Renal cortical epithelial cell (primary cell): ENCODE measurements at regions not wholly inside any gene's neighbourhood (a gene's known extent, or its start where the extent isn't known, plus 50 kb on each side); places are given as distances from the start of the nearest gene placed in this dataset.

Experiments
- DNase-seq: peaks from one replicate; pipeline ENCODE4 v3.0.0-alpha.2; 2011; ENCODE audit warnings: low read depth

DNA sequence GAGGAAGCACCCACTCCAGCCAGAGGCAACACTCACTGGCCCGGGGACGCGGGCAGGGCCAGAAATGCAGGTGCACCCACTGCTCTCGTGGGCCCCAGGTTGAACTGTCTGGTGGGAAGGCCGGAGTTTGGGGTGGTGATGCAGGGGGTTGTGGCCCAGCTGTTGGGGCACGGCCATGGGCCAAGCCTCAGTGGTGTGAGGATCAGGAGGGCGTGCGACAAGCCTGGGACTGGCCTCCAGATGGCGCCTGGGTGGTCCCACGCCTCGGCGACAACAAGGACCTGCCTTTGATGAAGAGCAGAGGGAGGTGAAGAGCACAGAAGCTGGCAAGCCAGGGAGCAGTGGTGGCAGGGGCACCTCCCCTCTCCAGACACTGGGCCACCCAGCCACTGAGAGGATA, 240.8 kb downstream of the BRD1 start:
- DNase-seq, result no peak

- no peak for DNase-seq
Observed at GRCh38 chr22:49586244-49586748, 241.4 kb downstream of the BRD1 start.

- no peak for DNase-seq
Observed at GRCh38 chr22:49585461-49586243, 242.0 kb downstream of the BRD1 start.

GRCh38 chr22:49583886-49584505, 243.7 kb downstream of the BRD1 start:
- no peak for DNase-seq

DNA sequence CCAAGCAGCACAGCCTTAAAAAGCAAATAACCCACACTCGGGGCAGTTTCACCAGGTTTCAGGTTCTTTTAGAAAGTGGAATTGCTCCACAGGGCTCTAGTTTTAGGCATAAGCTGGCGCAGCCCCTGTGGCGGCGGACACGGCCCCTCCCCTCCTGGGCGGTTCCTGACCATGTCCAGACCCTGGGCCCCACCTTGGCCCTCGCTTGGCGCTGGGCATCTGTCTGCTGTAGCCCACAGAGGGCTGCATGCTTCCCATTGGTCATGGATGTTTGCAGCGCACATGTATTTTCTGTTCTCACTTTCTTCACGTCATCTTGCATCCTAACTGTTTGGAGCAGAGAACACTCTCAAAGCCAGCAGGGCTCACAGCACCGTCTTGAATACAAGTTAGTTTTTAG, 244.3 kb downstream of the BRD1 start:
- DNase-seq, result no peak

GRCh38 chr22:49582678-49583077, 245.0 kb downstream of the BRD1 start:
- DNase-seq, result no peak

- no peak for DNase-seq
Observed at GRCh38 chr22:49582181-49582580, 245.5 kb downstream of the BRD1 start.

- no peak for DNase-seq
Observed at GRCh38 chr22:49580024-49580423, 247.6 kb downstream of the BRD1 start.

GRCh38 chr22:49577168-49578060, 250.3 kb downstream of the BRD1 start:
- DNase-seq, result no peak

- no peak for DNase-seq
Observed at GRCh38 chr22:49576241-49577141, 251.2 kb downstream of the BRD1 start.

DNA sequence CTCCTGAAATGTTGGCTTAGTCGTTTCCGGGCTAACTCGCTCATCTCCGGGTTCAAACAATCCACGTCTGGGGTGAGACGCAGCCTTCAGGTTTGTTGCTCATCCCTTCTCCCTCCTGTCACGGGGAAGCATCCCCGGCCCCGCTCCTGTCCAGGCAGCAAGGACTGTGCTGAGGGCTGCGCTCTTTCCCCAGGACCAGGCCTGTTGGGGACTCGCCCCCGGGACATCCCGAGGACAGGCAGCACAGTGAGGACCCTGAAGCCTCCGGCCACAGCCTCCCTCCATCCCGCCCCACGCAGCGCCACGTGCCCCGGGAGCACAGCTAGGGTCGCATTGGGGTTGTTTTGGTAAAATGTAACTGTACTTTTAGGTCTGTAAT, 252.0 kb downstream of the BRD1 start:
- no peak for DNase-seq

- no peak for DNase-seq
Observed at GRCh38 chr22:49574881-49575702, 252.6 kb downstream of the BRD1 start.

- DNase-seq, result no peak
Observed at GRCh38 chr22:49574205-49574880, 253.3 kb downstream of the BRD1 start.

DNA sequence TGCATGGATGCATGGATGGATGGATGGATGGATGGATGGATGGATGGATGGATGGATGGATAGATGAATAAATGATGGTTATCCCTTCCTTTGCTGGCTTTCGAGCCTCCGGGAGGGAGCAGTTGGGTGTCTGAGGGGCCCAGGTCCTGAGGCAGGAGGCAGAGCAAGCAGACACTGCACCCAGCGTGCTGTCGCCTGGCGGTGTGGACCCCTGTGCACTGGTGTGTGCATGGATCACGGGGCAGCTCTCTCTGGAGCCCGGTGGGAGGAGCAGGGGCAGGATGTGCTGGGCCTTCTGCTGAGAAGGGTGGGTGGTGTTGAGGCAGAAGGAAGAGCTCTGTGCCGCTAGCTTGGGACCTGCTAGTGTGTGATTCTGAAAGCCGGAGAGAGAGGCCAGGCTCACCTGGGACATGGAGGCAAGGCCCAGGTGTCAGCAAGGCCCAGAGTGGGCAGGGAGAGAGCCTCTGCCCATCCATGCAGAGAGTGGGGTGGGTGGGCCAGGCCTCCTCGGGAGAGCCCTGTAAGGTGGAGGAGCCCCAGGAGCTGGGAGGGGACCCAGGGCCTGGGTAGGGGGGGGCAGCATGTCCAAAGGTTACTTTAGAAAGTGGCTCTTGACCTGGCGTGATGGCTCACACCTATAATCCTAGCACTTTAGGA, 254.4 kb downstream of the BRD1 start:
- DNase-seq, result no peak

DNA sequence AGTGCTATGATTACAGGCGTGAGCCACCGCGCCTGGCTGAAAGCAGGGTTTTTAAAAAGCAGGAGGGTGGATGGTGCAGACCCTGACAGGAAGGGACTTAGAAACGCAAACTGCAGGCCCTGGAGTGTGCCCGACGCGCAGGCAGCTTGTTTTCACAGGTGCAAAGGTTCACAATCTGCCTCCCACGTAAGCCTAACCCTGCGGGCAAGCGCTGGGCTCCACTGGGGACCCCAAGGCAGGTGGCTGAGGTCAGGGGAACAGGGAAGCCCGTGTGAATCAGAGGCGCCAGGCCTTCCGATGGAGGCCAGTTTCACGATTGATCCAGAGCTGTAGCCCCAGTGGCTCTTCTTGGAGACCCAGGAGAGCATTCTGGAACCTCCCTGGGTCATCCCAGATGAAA, 256.3 kb downstream of the BRD1 start:
- no peak for DNase-seq

- DNase-seq, result no peak
Observed at GRCh38 chr22:49570032-49570848, 257.4 kb downstream of the BRD1 start.

DNA sequence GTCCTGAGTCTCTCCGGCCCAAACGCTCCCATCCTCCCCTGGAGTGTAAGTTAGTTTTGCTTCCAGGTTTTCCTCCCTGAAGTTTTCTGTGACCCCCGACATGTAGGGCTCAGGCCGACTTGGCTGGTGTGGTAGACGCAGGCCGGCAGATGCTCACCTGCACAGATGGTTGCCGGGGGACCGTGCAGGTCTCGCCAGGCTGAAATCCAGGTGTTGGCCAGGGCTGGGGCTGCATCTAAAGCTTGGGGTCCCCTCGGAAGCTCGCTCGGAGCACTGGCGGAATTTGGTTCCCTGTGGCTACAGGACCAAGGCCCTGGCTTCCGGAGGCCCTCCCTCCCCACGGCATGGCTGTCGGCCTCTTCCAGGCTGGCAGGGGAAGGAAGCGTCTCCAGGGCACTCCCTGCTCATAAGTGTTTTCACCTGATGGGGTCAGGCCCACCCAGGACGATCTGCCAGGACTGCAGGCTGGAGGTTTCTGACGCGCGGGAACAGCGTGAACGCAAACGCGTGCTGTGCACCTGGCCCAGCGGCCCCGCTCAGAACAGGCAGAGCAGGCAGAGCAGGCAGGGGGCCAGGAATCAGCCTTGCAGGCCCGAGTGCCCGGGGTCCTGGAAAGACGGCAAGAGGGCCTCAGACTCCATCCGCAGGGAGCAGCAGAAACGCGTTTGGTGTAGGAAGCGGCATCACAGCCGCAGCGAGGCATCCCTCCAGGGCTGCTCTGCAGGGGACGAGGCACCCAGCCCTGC, 258.2 kb downstream of the BRD1 start:
- DNase-seq, result no peak
